ENCODE measurements at regions not wholly inside any gene's neighbourhood (a gene's known extent, or its start where the extent isn't known, plus 50 kb on each side); places are given as distances from the start of the nearest gene placed in this dataset.

DNA sequence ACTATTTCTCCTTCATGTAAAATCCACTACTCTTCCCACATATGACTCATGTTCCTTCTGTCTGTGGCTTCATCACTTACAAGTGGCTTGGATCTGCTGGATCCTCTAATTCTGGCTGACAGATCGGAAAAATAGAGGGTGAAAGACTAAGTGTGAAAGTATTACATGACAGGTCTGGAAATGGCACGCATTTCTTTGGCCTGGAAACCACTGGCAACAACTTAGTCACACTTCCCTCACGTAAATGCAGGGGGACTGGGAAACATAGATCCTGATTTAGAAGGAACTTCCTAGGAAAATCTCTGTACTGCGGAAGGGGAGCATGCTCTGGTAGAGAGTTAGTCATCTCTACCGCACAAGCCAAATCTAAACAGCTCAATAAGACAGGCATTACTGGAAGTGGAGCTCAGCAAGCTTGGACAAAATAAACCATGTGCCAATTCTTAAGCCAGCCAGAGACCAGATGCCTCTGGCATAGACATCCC, 305.4 kb upstream of the PTBP2 start (continued):
- TF ChIP-seq, protein P1, sequence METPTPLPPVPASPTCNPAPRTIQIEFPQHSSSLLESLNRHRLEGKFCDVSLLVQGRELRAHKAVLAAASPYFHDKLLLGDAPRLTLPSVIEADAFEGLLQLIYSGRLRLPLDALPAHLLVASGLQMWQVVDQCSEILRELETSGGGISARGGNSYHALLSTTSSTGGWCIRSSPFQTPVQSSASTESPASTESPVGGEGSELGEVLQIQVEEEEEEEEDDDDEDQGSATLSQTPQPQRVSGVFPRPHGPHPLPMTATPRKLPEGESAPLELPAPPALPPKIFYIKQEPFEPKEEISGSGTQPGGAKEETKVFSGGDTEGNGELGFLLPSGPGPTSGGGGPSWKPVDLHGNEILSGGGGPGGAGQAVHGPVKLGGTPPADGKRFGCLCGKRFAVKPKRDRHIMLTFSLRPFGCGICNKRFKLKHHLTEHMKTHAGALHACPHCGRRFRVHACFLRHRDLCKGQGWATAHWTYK (CRISPR knock-in tag; IDR thresholded peaks at IDR 0.05): no peak
- no peak for TF ChIP-seq RBM17 (IDR thresholded peaks at IDR 0.05; ENCODE audit: borderline replicate concordance, low read depth, low read length)
- no peak for TF ChIP-seq NCOA2 (IDR thresholded peaks at IDR 0.05; ENCODE audit: partially characterized antibody in 2 of 2)

DNA sequence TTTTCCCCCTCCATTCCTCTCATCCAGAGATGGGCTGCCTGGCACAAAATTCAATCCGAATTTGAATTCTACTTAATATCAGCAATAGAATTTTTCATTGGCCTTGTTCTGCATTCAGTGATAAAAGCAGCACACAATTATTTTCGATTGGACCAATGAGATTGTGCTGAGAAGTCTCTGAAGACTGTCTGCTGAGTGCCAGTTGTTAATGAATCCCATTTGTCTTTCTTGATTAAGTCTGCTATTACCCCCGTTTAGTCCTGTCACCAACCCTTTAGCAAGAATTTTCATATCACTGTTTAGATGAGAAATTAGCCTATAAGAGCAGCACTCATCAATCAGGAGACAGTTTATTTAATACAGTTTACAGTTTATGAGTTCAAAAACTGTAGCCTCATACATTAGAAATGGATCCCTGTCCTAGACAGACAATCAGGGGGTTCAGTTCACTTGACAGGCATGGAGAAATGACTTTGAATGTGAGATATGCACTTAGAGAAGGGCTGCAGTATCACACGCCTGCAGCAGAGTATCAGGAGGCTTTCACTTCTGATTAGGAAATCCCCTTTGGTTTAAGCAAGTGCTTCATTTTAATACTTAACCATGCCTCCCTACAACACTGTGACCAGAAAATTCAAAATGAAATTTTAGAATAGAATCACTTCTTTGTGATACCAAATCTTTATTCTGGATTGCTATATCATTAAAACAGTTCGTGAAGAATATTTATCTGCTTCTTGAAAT, 304.7 kb upstream of the PTBP2 start:
- no TSS peak for BruUV-seq (replicated peaks)
- TF ChIP-seq RFX1 (IDR thresholded peaks at IDR 0.05) (no peak), EP300 (IDR thresholded peaks at IDR 0.05; ENCODE audit: low read length) (no peak), CBFB (CRISPR knock-in tag; IDR thresholded peaks at IDR 0.05) (no peak), MXI1 (IDR thresholded peaks at IDR 0.05; ENCODE audit: low read depth, low read length) (no peak), NFRKB (IDR thresholded peaks at IDR 0.05; ENCODE audit: low read depth) (no peak), XRCC4 (IDR thresholded peaks at IDR 0.05; ENCODE audit: extremely low read depth, insufficient read depth, insufficient read length) (no peak), GABPB2 (CRISPR knock-in tag; conservative IDR thresholded peaks at IDR 0.05) (no peak), BMI1 (IDR thresholded peaks at IDR 0.05; ENCODE audit: low read length) (no peak), ZNF707 (CRISPR knock-in tag; conservative IDR thresholded peaks at IDR 0.05) (no peak)
- TF ChIP-seq, protein P2, sequence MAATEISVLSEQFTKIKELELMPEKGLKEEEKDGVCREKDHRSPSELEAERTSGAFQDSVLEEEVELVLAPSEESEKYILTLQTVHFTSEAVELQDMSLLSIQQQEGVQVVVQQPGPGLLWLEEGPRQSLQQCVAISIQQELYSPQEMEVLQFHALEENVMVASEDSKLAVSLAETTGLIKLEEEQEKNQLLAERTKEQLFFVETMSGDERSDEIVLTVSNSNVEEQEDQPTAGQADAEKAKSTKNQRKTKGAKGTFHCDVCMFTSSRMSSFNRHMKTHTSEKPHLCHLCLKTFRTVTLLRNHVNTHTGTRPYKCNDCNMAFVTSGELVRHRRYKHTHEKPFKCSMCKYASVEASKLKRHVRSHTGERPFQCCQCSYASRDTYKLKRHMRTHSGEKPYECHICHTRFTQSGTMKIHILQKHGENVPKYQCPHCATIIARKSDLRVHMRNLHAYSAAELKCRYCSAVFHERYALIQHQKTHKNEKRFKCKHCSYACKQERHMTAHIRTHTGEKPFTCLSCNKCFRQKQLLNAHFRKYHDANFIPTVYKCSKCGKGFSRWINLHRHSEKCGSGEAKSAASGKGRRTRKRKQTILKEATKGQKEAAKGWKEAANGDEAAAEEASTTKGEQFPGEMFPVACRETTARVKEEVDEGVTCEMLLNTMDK (IDR thresholded peaks at IDR 0.05; ENCODE audit: borderline replicate concordance, insufficient read depth, low read depth, low read length, poor library complexity, severe bottlenecking): no peak
- TF ChIP-seq, protein P3, sequence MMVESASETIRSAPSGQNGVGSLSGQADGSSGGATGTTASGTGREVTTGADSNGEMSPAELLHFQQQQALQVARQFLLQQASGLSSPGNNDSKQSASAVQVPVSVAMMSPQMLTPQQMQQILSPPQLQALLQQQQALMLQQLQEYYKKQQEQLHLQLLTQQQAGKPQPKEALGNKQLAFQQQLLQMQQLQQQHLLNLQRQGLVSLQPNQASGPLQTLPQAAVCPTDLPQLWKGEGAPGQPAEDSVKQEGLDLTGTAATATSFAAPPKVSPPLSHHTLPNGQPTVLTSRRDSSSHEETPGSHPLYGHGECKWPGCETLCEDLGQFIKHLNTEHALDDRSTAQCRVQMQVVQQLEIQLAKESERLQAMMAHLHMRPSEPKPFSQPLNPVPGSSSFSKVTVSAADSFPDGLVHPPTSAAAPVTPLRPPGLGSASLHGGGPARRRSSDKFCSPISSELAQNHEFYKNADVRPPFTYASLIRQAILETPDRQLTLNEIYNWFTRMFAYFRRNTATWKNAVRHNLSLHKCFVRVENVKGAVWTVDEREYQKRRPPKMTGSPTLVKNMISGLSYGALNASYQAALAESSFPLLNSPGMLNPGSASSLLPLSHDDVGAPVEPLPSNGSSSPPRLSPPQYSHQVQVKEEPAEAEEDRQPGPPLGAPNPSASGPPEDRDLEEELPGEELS (CRISPR knock-in tag; IDR thresholded peaks at IDR 0.05; ENCODE audit: borderline replicate concordance): no peak

More for the DNA sequence above, 304.7 kb upstream of the PTBP2 start:
- Histone ChIP-seq H3K4me3 (no peak overlapping the region), H3K27ac (ENCODE audit: extremely low read depth, low read depth, low read length) (no peak overlapping the region), H3K4me2 (ENCODE audit: insufficient read depth, low read length) (no peak overlapping the region), H3K4me1 (replicated peaks in 1 of 2; ENCODE audit: control insufficient read depth in 2 of 2, insufficient read depth in 2 of 2, low read length in 2 of 2) (no peaks in the 10 kb centered on the region), H4K20me1 (replicated peaks; ENCODE audit: control insufficient read depth, insufficient read depth, low read length) (no peaks in the 10 kb centered on the region), H3K27me3 (ENCODE audit: control insufficient read depth in 2 of 2, insufficient read depth in 2 of 2, low read length in 2 of 2) (no peaks in the 10 kb centered on the region), H3K9ac (ENCODE audit: insufficient read depth in 1 of 2, low read depth in 2 of 2, low read length in 2 of 2) (no peak overlapping the region), H3K9me1 (ENCODE audit: control insufficient read depth, insufficient read depth, low read length) (no peaks in the 10 kb centered on the region), H3K79me2 (ENCODE audit: control insufficient read depth, insufficient read depth, low read length) (no peaks in the 10 kb centered on the region), H3K36me3 (ENCODE audit: control insufficient read depth, insufficient read depth, low read length) (no peaks in the 10 kb centered on the region), H2AFZ (ENCODE audit: low read depth, low read length) (no peak overlapping the region), H3K9me3 (replicated peaks; ENCODE audit: control insufficient read depth, insufficient read depth, low read depth, low read length) (no peaks in the 10 kb centered on the region)
- 0% methylated on average over 5 of the region's 5 CpGs for WGBS (ENCODE audit: insufficient coverage, low coverage, missing lambda C conversion rate)
- CTCF ChIA-PET (ENCODE audit: low intra/inter-chr PET ratio): no interaction called here
- intact Hi-C loops (cut with micrococcal nuclease) (no loop called here), in situ Hi-C loops (cut with MboI) (no loop called here)
- DNase-seq (ENCODE audit: extremely low read depth in 1 of 4, low spot score in 3 of 4): no peak
- FAIRE-seq: no peak
- POLR2A ChIA-PET: no interaction called here
- ATAC-seq: no peak
